Adrenal gland (tissue), 9 donors: ENCODE measurements at regions not wholly inside any gene's neighbourhood (a gene's known extent, or its start where the extent isn't known, plus 50 kb on each side); places are given as distances from the start of the nearest gene placed in this dataset.

Experiments used
- DNase-seq, 7 donors: peaks; one replicate each; pipeline ENCODE4 v3.0.0-alpha.2; 2019 to 2020
- H3K27ac ChIP-seq, 5 donors: fragments of 200-600 bp; sonication (generic) in 4 of 5; 1 replicate in 3 of 5; 2 replicates in 2 of 5; pipeline versions ENCODE4 v1.5.1 to v1.8.0; 2016 to 2020; ENCODE audit warnings: mild to moderate bottlenecking in 1 of 5
- H3K27me3 ChIP-seq: fragments of 200-600 bp; 2 replicates; pipeline ENCODE4 v1.8.0; 2021
- H3K36me3 ChIP-seq, 2 donors: fragments of 200-600 bp; replicated peaks in 1 of 2; 1 replicate in 1 of 2; 2 replicates in 1 of 2; pipeline versions ENCODE4 v1.5.1 to v1.8.0; 2018 to 2022
- H3K4me1 ChIP-seq, 2 donors: fragments of 200-600 bp; replicated peaks in 1 of 2; 1 replicate in 1 of 2; 2 replicates in 1 of 2; pipeline versions ENCODE4 v1.5.1 to v1.8.0; 2018 to 2021
- H3K4me3 ChIP-seq, 4 donors: fragments of 200-600 bp; sonication (generic) in 3 of 4; one replicate each; pipeline ENCODE4 v1.5.1; 2016 to 2018
- H3K9me3 ChIP-seq, 3 donors: fragments of 200-600 bp; sonication (generic) in 1 of 3; replicated peaks in 1 of 3; 1 replicate in 2 of 3; 2 replicates in 1 of 3; pipeline versions ENCODE4 v1.5.1 to v1.8.0; 2016 to 2021
- POLR2A ChIP-seq, 2 donors: fragments of 450-650 bp; IDR thresholded peaks; one replicate each; pipeline ENCODE4 v1.6.1; 2017; ENCODE audit warnings: antibody characterized with exemption in 2 of 2, mild to moderate bottlenecking in 2 of 2, moderate library complexity in 1 of 2
- WGBS, 4 donors: extraction: QIAGEN DNeasy Blood & Tissue Kit in 2 of 4; methylation state at CpG; one replicate each; pipeline versions ENCODE4 v1.1.5 to v1.1.7; 2013 to 2017; 5-methylcytosine and 5-hydroxymethylcytosine counted together
- intact Hi-C, 2 donors: fragments of 100-400 bp; cut with DNase I; formaldehyde crosslinking; loops; one replicate each; pipeline versions ENCODE4 v1.14.1 to v1.15.0; 2022 to 2023
- TF ChIP-seq, protein P1 (sequence below), 6 experiments: fragments of 450-650 bp in 4 of 6; fragments of 200-600 bp in 2 of 6; sonication (generic) in 1 of 6; IDR thresholded peaks; 1 replicate in 5 of 6; 2 replicates in 1 of 6; pipeline versions ENCODE4 v1.5.1 to v1.8.0; 2016 to 2021; ENCODE audit warnings: antibody characterized with exemption in 6 of 6, mild to moderate bottlenecking in 2 of 6, moderate library complexity in 1 of 6
- donor health status: healthy with polysubstance abuse.
- donor health status: Bipolar disorder and iron deficiency.
- donor health status: DM: yes; HTN: yes; CAD: no.
- donor health status: DM: no; HTN: no; CAD: no.
- donor health status: DM: no; HTN: no; CAD: no.

DNA sequence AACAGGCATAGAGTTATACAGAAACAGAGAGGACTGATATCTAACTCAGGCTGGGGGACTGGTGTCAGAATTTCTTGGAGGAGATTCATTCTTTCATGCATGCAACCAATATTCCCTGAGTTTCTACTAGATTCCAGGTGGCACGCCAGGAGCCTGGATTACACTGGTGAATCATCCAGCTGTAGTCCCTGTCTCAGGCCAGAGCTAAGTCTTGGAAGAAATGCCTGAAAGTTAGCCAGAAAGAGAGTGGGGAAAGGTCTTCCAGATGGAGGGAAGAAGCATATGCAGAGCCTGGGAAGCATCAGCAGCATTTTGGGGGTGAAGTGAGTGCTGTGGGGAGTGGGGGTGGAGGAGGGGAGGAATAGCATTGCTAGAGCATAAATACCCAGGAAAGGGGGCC lies 239.1 kb downstream of the OMA1 start:
- Histone ChIP-seq H3K36me3 (no peaks in the 10 kb centered on the region), H3K4me1 (no peaks in the 10 kb centered on the region), H3K27me3 (no peaks in the 10 kb centered on the region), H3K27ac (no peak overlapping the region), H3K9me3 (no peaks in the 10 kb centered on the region), H3K4me3 (no peak overlapping the region)
- intact Hi-C loops = no loop called here
- 71 to 89% (median 78%) methylated on average over 1 of the region's 1 CpG for WGBS, 4 donors
- TF ChIP-seq, protein P1, sequence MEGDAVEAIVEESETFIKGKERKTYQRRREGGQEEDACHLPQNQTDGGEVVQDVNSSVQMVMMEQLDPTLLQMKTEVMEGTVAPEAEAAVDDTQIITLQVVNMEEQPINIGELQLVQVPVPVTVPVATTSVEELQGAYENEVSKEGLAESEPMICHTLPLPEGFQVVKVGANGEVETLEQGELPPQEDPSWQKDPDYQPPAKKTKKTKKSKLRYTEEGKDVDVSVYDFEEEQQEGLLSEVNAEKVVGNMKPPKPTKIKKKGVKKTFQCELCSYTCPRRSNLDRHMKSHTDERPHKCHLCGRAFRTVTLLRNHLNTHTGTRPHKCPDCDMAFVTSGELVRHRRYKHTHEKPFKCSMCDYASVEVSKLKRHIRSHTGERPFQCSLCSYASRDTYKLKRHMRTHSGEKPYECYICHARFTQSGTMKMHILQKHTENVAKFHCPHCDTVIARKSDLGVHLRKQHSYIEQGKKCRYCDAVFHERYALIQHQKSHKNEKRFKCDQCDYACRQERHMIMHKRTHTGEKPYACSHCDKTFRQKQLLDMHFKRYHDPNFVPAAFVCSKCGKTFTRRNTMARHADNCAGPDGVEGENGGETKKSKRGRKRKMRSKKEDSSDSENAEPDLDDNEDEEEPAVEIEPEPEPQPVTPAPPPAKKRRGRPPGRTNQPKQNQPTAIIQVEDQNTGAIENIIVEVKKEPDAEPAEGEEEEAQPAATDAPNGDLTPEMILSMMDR (IDR thresholded peaks at IDR 0.05) = no peak
- no peak for TF ChIP-seq POLR2A (IDR thresholded peaks at IDR 0.05)
- DNase-seq = no peak

DNA sequence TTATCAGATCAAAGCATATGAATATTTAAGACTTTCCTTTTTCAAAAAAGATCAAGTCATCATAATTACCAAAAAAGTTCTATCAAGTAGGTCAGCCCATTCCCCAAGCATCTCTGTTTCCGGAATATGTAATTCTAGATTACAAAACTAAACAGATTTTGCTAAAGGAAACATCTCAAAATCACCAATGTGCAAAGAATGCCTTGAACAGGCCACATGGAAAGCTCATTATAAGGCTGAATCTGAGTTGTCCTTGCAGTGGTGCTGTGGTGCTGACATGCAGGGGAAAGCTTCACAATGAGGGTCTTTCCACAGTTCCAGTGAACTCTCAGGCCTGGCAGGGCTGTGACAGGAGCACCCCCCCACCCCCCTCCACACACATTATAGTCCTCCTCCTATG lies 240.9 kb downstream of the OMA1 start:
- no peaks in the 10 kb centered on the region for H3K4me1 ChIP-seq
- no peak for DNase-seq
- H3K27ac ChIP-seq = no peak overlapping the region
- no peaks in the 10 kb centered on the region for H3K9me3 ChIP-seq
- no peak overlapping the region for H3K4me3 ChIP-seq
- intact Hi-C loops = no loop called here
- H3K36me3 ChIP-seq = no peaks in the 10 kb centered on the region
- TF ChIP-seq POLR2A (IDR thresholded peaks at IDR 0.05) = no peak
- TF ChIP-seq, protein P1 (IDR thresholded peaks at IDR 0.05) = no peak
- WGBS, 4 donors = 87 to 100% (median 89%) methylated on average over 1 of the region's 1 CpG
- no peaks in the 10 kb centered on the region for H3K27me3 ChIP-seq

DNA sequence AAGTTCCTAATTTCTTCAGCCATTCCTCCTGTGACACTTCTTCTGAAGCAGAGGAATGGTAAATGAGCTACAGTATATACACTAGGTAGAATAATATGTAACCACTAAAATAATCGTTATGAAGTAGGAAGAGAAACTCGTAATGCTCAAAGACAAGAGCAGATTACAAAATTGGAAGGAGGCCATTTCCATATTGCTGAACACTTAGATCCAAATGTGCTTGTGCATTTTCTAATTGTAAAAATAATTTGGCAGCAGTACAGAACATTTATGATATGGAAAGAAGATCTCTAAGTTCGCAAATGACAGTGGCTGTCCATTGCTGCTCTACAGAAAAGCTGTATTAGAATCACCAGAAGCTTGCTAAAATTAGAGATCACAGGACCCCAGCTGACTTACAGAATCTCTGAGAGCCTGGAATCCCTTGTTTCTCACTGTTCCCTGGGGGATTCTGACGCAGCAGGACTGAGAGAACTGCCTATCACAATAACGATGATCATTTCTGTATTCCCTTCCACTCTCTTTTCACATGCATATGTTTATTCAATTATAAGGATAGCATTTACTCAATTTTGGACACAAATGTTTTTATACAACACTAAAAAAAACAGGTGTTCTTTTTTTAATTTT lies 242.1 kb downstream of the OMA1 start:
- intact Hi-C loops = no loop called here
- Histone ChIP-seq H3K4me3 (no peak overlapping the region), H3K27ac (no peak overlapping the region), H3K4me1 (no peaks in the 10 kb centered on the region), H3K36me3 (no peaks in the 10 kb centered on the region), H3K9me3 (no peaks in the 10 kb centered on the region), H3K27me3 (no peaks in the 10 kb centered on the region)
- WGBS, 4 donors = 76 to 82% (median 80%) methylated on average over 5 of the region's 5 CpGs
- TF ChIP-seq, protein P1 (IDR thresholded peaks at IDR 0.05) = no peak
- TF ChIP-seq POLR2A (IDR thresholded peaks at IDR 0.05) = no peak
- DNase-seq = no peak

DNA sequence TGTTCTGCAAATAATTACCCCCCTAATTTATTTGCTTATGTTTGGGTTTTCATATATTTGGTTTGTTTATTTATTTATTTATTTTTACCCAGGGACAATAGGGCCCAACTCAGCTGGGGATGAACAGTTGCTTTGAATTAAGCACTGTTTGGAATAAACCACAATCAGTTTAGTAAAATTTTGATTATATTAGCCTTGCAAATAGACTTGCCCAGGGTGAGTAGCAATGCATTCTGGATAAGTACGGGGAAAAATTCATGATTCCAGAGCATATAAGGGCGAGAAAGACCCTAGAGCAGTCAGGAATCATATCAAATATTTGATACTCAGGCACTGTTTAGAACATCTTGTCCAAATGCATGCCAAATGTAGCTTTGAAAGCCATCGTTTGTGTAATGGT lies 242.7 kb downstream of the OMA1 start:
- H3K27ac ChIP-seq = no peak overlapping the region
- no peak overlapping the region for H3K4me3 ChIP-seq
- no peaks in the 10 kb centered on the region for H3K36me3 ChIP-seq
- no peaks in the 10 kb centered on the region for H3K27me3 ChIP-seq
- WGBS, 4 donors = 49 to 65% (median 55%) methylated on average over 3 of the region's 3 CpGs
- intact Hi-C loops = no loop called here
- no peaks in the 10 kb centered on the region for H3K4me1 ChIP-seq
- H3K9me3 ChIP-seq = no peaks in the 10 kb centered on the region
- TF ChIP-seq, protein P1 (IDR thresholded peaks at IDR 0.05) = no peak
- no peak for TF ChIP-seq POLR2A (IDR thresholded peaks at IDR 0.05)
- DNase-seq = no peak
